ENCODE measurements at regions not wholly inside any gene's neighbourhood (a gene's known extent, or its start where the extent isn't known, plus 50 kb on each side); places are given as distances from the start of the nearest gene placed in this dataset.
"Not testable (repeated sequence)": the region's sequence is repeated elsewhere in the genome, so short reads cannot be mapped to it uniquely, and the experiment has no call there.

- H3K4me3 ChIP-seq (ENCODE audit: low read length) = no peak overlapping the region
- no peak for TF ChIP-seq CTCF (conservative IDR thresholded peaks at IDR 0.05; ENCODE audit: low read depth, low read length)
- DNase-seq (ENCODE audit: low read depth) = no peak
Measured at GRCh38 chr9:87405677-87406542, 91.8 kb upstream of the DAPK1 start.

- DNase-seq (ENCODE audit: low read depth) = no peak
- no peak for TF ChIP-seq CTCF (conservative IDR thresholded peaks at IDR 0.05; ENCODE audit: low read depth, low read length)
- H3K4me3 ChIP-seq (ENCODE audit: low read length) = no peak overlapping the region
Measured at GRCh38 chr9:87406543-87407166, 91.0 kb upstream of the DAPK1 start.

GRCh38 chr9:87410047-87411005 is 87.3 kb upstream of the DAPK1 start:
- not testable (repeated sequence) for DNase-seq (ENCODE audit: low read depth); H3K4me3 ChIP-seq (ENCODE audit: low read length)

- no peak for TF ChIP-seq CTCF (conservative IDR thresholded peaks at IDR 0.05; ENCODE audit: low read depth, low read length)
- DNase-seq (ENCODE audit: low read depth) = no peak
- no peak overlapping the region for H3K4me3 ChIP-seq (ENCODE audit: low read length)
Measured at GRCh38 chr9:87420884-87421283, 76.8 kb upstream of the DAPK1 start.

- H3K4me3 ChIP-seq (ENCODE audit: low read length) = no peak overlapping the region
- no peak for DNase-seq (ENCODE audit: low read depth)
- no peak for TF ChIP-seq CTCF (conservative IDR thresholded peaks at IDR 0.05; ENCODE audit: low read depth, low read length)
Measured at GRCh38 chr9:87421734-87422133, 75.9 kb upstream of the DAPK1 start.

- DNase-seq (ENCODE audit: low read depth) = no peak
Measured at GRCh38 chr9:87422999-87423398, 74.7 kb upstream of the DAPK1 start.

GRCh38 chr9:87423885-87424284 is 73.8 kb upstream of the DAPK1 start:
- not testable (repeated sequence) for DNase-seq (ENCODE audit: low read depth); H3K4me3 ChIP-seq (ENCODE audit: low read length)

More at GRCh38 chr9:87422999-87423398, 74.7 kb upstream of the DAPK1 start:
- H3K4me3 ChIP-seq (ENCODE audit: low read length) = no peak overlapping the region
- TF ChIP-seq CTCF (conservative IDR thresholded peaks at IDR 0.05; ENCODE audit: low read depth, low read length) = no peak

All from retinal pigment epithelial cell (primary cell).